H54 (cell line): ENCODE measurements at regions not wholly inside any gene's neighbourhood (a gene's known extent, or its start where the extent isn't known, plus 50 kb on each side); places are given as distances from the start of the nearest gene placed in this dataset.

Source experiments
- DNase-seq: peaks from one replicate; pipeline ENCODE4 v3.0.0; 2011; ENCODE audit warnings: low spot score, mixed read lengths; ENCODE audit not compliant: insufficient read length
- FAIRE-seq: peaks from 3 replicates; lab custom pipeline; 2011; peaks lifted over from hg19 to GRCh38; lab: Jason Lieb, UNC
- POLR2A ChIP-seq: IDR thresholded peaks from 2 replicates; pipeline ENCODE4 v1.6.1; 2011; ENCODE audit warnings: low read depth, mild to moderate bottlenecking, low read length

DNA sequence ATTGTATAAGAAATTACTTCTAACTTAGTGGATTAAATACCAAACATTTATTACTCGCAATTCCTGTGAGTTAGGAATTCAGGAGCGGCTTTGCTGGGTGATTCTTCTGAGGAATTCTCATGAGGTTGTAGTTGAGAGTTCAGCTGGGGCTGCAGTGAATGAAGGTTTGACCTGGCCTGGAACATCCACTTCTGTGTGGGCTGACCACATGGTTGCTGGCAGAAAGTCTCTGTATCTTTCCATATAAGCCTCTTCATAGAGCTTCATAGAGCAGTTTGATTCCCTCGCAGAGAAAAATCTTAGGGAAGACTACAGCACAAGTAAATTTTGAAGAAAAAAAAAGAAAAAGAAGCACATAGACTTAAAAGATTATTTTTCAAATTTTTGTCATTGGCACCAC lies 339.7 kb upstream of the NWD2 start:
- TF ChIP-seq POLR2A: no peak
- FAIRE-seq: no peak

DNA sequence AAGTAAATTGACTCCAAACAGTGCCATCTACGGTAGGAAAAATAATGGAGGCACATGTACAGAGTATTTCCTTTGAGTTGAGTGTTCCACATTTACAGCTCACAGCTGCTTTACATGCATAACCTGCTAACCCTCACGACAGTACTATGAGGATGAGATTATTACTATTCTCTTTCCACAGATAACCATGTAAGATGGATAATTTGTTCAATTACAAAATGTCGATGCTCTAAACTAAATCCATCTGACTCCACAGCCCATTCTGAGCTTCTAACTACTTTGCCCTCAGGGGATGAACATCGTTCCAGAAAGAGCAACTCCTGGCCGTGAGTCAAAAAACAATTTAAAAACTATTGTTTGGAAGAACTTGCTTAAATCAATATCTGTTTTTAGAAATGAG lies 330.4 kb upstream of the NWD2 start:
- TF ChIP-seq POLR2A: no peak
- FAIRE-seq: no peak
- DNase-seq: no peak

More for the DNA sequence above, 339.7 kb upstream of the NWD2 start:
- no peak for DNase-seq

DNA sequence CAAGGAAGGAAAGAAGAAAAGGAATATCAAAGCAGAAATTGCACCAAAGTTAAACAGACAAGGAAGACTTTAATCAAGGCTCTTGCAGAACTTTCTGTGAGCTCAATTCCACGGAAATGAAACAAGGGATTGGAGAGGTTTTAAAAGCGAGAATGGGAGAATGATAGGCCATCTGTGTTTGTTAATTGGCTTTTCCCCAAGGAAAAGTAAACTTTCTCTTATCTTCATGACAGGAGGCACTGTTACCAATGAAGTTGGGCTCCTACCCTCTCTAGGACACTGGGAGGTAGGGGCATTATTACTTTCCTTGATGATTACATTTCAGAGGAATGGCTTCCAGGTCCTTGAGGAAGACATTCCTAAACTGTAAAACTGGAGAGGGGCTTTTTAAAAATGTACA lies 328.8 kb upstream of the NWD2 start:
- TF ChIP-seq POLR2A: no peak
- no peak for FAIRE-seq

DNA sequence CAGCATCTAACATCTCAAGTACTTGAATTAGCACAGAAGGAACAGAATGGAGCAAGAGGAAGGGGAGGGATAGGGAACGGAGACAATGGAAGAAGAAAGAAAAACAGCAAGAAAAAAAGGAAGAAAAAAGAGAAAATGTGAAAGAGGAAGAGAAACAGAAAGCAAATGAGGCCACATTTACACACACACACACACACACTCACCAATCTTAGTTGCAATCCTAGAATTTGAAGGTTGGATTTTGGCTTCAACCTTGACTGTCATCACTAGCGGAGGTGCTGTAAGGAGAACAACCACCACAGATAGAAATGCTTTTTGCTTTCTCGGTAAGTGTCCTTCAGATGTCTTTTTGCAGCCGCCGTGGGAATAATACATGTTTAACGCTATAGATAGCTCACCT lies 327.1 kb upstream of the NWD2 start:
- DNase-seq (no peak), FAIRE-seq (no peak)
- TF ChIP-seq POLR2A: no peak

More for the DNA sequence above, 328.8 kb upstream of the NWD2 start:
- no peak for DNase-seq

DNA sequence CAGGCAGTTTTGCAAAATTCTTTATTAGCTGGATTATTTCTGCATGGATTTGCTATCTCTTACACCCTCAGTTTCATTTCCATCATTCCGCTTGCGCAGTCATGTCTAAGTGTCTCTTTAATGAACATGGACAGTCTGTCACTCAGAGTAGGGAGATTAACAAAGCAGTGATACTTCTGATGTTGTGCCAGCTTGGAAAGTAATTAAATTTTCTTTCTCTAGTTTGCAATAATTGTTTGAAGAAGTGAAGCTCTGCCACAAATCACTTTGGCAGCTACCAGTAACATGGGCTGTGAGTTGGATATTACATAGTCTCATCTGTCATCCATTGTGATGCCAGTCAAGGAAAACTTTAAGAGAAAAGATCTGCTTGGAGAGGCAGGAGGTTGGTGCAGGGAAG lies 324.8 kb upstream of the NWD2 start:
- FAIRE-seq (no peak), DNase-seq (no peak)
- no peak for TF ChIP-seq POLR2A

DNA sequence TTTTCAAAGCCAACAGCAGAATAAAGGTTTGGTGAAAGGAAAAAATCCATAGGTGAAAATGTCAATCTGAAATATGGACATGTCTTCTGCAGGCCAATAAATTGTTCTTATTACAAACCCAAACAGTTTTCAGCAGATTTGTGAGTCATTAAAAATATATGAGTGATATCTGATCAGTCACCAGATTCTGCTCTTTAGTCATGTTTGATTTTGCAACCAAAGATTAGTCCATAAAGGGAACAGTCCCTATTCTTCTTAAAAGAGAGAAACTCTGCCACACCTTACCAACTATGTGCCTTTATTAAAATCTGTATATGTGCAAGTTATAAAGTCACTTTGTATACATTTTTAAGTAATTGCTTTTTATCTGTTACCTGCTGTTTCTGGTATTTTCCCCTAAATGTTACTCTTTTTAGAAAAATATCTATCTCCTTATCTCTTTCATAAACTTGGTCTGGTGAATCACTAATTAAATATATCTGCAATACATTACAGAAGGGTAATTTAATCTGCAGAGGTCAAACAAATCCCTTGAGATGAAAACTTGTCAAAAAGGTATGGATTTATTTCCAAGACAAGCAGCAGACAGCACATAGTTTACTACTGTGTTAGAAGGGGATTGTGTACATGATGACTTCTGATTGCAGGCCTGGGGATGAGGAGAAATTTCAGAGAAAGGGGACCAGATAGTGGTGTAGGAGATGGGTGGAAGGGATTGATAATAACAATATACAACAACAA lies 322.9 kb upstream of the NWD2 start:
- no peak for FAIRE-seq
- no peak for TF ChIP-seq POLR2A
- DNase-seq: no peak

DNA sequence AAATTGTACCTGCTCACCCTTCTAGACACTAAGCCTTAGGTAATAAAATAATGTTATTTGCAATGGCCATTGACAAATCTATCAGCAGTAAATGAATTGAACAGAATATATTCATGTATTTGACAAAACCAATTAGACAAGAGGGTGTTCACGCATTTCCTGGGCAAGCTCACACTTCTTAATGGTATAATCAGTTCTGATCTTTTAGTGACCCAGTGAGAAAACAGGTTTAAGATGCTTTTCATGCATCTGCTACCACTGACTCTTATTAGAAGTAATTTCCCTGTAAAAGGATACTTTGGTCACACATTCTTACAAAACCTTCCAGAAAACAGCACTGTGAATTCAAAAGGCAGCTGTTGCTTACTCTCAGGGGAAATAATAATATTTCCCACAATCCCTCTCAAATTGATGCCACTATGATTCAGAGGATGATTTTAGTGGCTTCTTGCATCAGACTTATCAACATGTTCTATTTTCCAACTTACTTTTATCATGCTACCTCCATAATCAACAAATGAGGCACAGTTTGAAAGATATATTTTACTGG lies 313.9 kb upstream of the NWD2 start:
- FAIRE-seq: no peak

DNA sequence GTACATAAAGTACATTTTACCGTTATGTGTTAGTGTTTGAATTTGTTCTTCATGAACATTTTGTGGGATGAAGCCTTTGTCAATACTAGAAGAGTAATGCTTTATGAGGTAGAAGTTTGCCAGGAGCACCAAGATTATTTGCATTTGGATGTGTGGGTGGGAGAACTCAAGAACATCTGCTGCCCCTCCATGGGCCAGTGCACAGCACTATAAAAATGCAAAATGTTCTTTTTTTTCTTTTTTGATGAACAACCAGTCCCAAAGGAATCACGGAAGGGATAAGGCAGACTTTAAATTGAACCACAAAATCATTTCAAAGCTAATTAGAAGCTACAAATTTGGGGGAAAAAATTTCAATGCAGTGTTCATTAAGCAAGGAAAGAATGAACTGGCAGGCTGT lies 300.3 kb upstream of the NWD2 start:
- TF ChIP-seq POLR2A: no peak
- no peak for FAIRE-seq
- DNase-seq: no peak

More for the DNA sequence above, 313.9 kb upstream of the NWD2 start:
- no peak for DNase-seq
- TF ChIP-seq POLR2A: no peak

DNA sequence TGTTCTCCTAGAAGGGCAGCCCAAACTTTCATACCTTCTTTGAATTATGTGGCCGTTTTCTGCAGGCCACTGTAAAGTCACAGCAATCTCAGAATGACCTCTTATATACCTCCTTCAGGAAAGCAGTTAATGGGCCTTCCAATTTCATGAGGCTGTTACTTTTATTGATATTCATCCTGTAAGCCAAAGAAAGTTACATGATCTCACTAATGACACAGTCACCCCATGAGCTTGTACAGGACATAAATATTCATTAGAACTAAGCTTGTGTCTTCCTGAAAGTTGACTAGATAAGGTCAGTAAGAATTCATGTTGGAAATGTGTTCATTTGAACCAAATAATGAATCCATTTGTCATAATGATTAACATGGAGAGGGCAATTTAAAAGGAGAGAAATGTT lies 283.1 kb upstream of the NWD2 start:
- FAIRE-seq (no peak), DNase-seq (no peak)
- TF ChIP-seq POLR2A: no peak

DNA sequence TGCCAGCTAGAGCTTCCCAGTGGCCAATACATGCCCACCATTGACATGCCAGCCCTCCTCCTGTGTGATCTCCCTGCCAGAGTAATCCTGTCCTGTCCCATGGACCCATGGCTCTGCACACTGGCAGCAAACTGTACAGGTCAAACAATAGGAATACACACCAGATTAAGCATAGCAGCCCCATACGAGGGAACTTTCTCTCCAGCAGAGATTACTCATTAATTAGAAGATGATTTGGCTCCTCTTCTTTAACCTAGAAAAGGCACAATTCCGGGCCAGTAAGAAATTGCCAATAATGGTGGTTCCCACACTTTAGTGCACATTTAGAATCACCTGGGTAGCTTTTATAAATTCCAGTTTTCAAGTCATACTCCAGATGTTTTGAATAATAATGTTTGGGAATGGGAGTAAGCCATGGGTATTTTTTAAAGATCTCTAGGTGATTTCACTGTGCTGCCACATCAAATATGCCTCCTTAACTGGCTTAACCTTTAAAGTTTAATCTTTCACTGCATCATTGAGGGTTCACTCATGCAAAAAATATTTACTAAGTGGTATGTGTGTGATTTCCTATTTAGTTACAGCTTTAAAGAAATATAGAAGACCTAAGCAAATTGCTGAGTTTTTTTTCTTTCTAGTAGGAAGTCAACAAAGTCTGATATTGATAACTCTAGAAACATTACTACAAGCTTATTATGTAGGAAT lies 277.6 kb upstream of the NWD2 start:
- FAIRE-seq: no peak
- no peak for TF ChIP-seq POLR2A
- DNase-seq: no peak

DNA sequence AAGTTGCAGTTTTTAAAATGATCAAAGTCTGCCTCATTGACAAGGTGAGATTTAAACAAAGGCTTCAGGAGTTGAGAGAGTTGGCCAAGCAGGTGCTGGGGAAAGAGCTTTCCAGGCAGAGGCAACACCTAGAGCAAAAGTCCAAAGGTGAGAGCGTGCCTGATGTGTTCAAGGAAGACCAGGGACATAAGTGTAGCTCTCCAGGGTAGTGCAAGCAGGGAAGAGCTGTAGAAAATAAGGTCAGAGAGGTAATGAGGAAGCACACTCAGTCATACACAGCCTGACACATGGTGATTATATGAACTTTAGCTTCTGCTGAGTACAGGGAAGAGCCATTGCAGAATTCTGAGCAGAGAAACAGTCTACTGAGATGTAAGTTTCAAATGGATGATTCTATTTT lies 265.0 kb upstream of the NWD2 start:
- no peak for FAIRE-seq
- no peak for TF ChIP-seq POLR2A
- DNase-seq: no peak

DNA sequence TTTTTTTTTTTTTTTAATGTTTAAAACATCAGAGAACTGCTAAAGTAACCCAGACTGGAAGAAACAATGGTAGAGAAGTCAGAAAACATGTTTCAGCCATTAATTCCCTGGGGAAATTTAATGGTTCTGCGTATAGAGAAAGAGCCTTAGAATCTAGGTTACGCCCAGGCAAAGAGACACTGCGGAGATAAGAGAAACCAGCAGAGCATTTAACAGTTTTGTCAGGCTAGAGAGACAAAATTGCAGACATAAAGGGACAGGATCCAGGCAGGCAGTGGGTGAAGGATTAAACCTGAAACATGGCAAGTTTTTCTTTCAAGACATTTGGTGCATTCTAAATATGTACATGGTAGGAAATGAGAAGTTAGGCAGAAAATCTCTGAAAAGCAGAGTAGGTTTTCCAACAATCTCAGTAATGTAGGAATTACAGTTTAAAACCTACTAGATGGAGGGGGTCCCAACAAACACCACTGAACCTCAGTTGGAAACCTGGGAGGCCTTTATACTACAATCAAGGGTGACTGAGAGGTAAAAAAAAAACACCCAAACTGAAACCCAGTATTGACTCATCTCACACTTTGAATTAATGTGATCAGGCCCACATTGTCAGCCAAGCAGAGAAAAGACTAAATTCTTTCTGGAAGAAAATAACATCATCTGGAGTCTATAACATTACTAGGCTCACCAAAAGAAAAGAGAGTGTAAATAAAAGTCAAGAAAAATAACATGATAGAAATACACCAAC lies 254.2 kb upstream of the NWD2 start:
- DNase-seq (no peak), FAIRE-seq (no peak)
- TF ChIP-seq POLR2A: no peak

DNA sequence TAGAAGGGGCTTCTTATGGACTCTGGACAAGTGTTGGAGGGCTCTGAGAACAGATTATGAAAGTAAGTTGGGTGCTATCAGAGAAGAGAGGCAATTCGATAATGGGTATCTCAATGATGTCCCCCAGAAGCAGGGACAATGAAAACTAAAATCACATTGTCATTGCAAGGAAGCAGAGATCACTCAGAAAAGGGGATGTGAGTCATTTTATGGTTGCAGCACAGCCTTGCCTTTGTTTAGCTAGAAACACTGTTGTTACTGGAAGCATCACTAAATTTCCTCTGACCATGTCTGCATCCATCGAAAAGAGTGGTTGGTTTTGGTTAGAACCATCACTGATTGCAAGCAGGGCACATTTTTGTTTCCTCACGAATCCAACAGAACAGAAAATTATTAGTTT lies 246.8 kb upstream of the NWD2 start:
- no peak for TF ChIP-seq POLR2A
- DNase-seq: no peak
- FAIRE-seq: no peak

DNA sequence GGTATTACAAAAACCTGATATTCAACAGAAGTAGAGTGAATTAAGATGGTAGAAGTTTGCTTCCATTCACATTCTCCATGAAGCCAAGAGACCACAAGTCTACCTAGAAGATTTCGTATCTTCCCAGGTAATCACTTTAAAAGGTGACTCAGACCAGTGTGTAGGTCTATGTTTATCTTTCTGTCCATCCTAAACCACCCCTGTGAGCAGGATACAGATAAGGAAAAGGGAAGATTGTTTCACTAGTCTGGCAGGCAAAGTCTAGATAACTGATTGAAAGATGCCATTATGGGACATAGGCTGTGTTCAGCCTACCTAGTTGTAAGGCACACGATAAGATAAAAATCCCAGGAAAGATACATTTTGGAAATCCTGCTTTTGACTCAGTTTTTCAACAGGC lies 244.3 kb upstream of the NWD2 start:
- DNase-seq: no peak
- no peak for TF ChIP-seq POLR2A

More for the DNA sequence above, 244.3 kb upstream of the NWD2 start:
- no peak for FAIRE-seq
